RCC 7860 (cell line): ENCODE measurements at regions not wholly inside any gene's neighbourhood (a gene's known extent, or its start where the extent isn't known, plus 50 kb on each side); places are given as distances from the start of the nearest gene placed in this dataset.

Experiments used
- DNase-seq: peaks from one replicate; pipeline ENCODE4 v3.0.0-alpha.2; 2015; ENCODE audit warnings: low spot score
- FAIRE-seq: peaks from 2 replicates; lab custom pipeline; 2012; peaks lifted over from hg19 to GRCh38; lab: Jason Lieb, UNC

GRCh38 chr19:31553112-31553845 lies 204.0 kb upstream of the TSHZ3 start:
- FAIRE-seq (no peak), DNase-seq (peak; percentile 20)

- FAIRE-seq (no peak), DNase-seq (no peak)
Measured at GRCh38 chr19:31553846-31554215, 204.6 kb upstream of the TSHZ3 start.

GRCh38 chr19:31554360-31554759 lies 205.1 kb upstream of the TSHZ3 start:
- DNase-seq (no peak), FAIRE-seq (no peak)

- FAIRE-seq (no peak), DNase-seq (no peak)
Measured at GRCh38 chr19:31555634-31556215, 206.5 kb upstream of the TSHZ3 start.

GRCh38 chr19:31559494-31559893 lies 210.3 kb upstream of the TSHZ3 start:
- no peak for FAIRE-seq
- DNase-seq, result no peak

GRCh38 chr19:31560086-31561060 lies 211.1 kb upstream of the TSHZ3 start:
- DNase-seq (no peak), FAIRE-seq (no peak)

GRCh38 chr19:31562966-31563612 lies 213.9 kb upstream of the TSHZ3 start:
- DNase-seq, result no peak
- FAIRE-seq, result no peak

- no peak for DNase-seq
- no peak for FAIRE-seq
Measured at GRCh38 chr19:31567776-31568175, 218.5 kb upstream of the TSHZ3 start.

- FAIRE-seq (no peak), DNase-seq (no peak)
Measured at GRCh38 chr19:31568724-31569123, 219.5 kb upstream of the TSHZ3 start.

GRCh38 chr19:31570718-31571117 lies 221.5 kb upstream of the TSHZ3 start:
- FAIRE-seq (no peak), DNase-seq (no peak)

- DNase-seq (no peak), FAIRE-seq (no peak)
Measured at GRCh38 chr19:31572102-31572975, 223.1 kb upstream of the TSHZ3 start.

GRCh38 chr19:31572976-31573298 lies 223.7 kb upstream of the TSHZ3 start:
- DNase-seq (no peak), FAIRE-seq (no peak)

GRCh38 chr19:31574251-31574973 lies 225.2 kb upstream of the TSHZ3 start:
- no peak for DNase-seq
- FAIRE-seq, result no peak

GRCh38 chr19:31575846-31576335 lies 226.7 kb upstream of the TSHZ3 start:
- DNase-seq, result no peak
- FAIRE-seq, result no peak

- no peak for DNase-seq
- FAIRE-seq, result no peak
Measured at GRCh38 chr19:31578326-31578725, 229.1 kb upstream of the TSHZ3 start.

- DNase-seq (no peak), FAIRE-seq (no peak)
Measured at GRCh38 chr19:31583148-31583547, 233.9 kb upstream of the TSHZ3 start.

- peak; percentile 61 for DNase-seq
- peak; percentile 8 for FAIRE-seq
Measured at GRCh38 chr19:31586282-31586681, 237.0 kb upstream of the TSHZ3 start.

GRCh38 chr19:31589109-31589508 lies 239.9 kb upstream of the TSHZ3 start:
- no peak for FAIRE-seq
- no peak for DNase-seq

- DNase-seq (no peak), FAIRE-seq (no peak)
Measured at GRCh38 chr19:31591258-31591657, 242.0 kb upstream of the TSHZ3 start.
